ENCODE measurements at regions not wholly inside any gene's neighbourhood (a gene's known extent, or its start where the extent isn't known, plus 50 kb on each side); places are given as distances from the start of the nearest gene placed in this dataset.
A peak's percentile ranks its signal among the peaks of the same experiment; 100 is the strongest.

DNA sequence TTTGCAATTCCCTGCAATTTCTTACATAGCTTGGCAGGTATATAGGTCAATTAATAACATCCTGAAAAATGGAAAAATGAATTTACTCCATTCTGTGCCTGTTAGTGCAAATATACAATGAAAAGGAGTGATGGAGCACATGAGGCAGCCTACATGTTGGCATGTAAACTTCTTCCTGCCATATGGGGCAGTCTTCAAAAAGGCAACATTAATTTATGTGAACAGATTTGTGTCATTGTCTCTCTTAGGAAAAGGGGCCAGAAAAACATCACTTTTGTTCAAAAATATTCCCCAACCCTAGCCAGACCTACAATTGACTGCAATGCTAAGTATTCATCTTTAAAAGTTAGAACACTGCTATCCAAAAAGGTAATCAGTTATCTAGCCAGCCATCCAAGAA lies 332.2 kb downstream of the TBC1D4 start:
- TF ChIP-seq, protein P1, sequence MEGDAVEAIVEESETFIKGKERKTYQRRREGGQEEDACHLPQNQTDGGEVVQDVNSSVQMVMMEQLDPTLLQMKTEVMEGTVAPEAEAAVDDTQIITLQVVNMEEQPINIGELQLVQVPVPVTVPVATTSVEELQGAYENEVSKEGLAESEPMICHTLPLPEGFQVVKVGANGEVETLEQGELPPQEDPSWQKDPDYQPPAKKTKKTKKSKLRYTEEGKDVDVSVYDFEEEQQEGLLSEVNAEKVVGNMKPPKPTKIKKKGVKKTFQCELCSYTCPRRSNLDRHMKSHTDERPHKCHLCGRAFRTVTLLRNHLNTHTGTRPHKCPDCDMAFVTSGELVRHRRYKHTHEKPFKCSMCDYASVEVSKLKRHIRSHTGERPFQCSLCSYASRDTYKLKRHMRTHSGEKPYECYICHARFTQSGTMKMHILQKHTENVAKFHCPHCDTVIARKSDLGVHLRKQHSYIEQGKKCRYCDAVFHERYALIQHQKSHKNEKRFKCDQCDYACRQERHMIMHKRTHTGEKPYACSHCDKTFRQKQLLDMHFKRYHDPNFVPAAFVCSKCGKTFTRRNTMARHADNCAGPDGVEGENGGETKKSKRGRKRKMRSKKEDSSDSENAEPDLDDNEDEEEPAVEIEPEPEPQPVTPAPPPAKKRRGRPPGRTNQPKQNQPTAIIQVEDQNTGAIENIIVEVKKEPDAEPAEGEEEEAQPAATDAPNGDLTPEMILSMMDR (IDR thresholded peaks at IDR 0.05; ENCODE audit: control insufficient read depth, extremely low read depth, insufficient read depth), result no peak
- no peak for DNase-seq (ENCODE audit: low read depth)
- H3K4me3 ChIP-seq (ENCODE audit: low read depth, low read length), result no peak overlapping the region

DNA sequence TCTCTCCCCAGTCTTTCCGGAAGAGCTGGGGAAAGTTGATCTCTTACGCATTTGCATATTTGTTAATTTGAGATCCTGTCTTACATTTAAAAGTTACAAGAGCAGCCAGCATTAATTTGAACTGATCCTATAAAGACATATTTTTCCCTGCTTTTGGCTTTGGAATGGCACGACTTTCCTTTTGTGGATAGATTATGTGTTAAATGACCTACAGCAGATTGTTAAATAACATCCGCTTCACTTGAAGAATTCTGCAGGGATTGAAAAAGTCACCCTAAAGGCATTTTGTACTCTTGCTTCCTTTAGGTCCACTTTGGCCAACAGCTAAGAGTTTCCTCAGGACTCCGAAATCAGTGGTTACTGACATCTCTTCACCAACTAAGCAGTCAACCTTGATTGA lies 334.0 kb downstream of the TBC1D4 start:
- no peak overlapping the region for H3K4me3 ChIP-seq (ENCODE audit: low read depth, low read length)
- no peak for DNase-seq (ENCODE audit: low read depth)
- TF ChIP-seq, protein P1 (IDR thresholded peaks at IDR 0.05; ENCODE audit: control insufficient read depth, extremely low read depth, insufficient read depth), result no peak

DNA sequence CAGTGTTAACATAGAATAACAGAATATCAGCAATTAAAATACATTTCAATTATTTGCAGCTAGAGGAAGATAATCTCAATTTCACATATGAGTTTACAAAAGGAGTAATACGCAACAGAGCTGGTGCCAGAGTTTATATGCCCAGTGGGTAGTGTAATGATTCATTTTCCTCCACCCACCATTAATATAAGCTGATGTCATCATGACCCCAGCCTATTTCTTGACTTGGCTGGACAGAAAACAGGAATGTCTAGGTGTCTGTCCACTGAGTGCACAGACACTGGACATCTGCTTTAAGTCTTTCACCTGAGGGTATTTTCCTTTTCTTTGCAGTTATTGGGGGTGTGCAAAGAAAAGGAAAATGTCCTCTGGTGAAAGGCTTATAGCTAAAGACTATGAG lies 335.5 kb downstream of the TBC1D4 start:
- DNase-seq (ENCODE audit: low read depth), result no peak
- H3K4me3 ChIP-seq (ENCODE audit: low read depth, low read length), result no peak overlapping the region
- TF ChIP-seq, protein P1 (IDR thresholded peaks at IDR 0.05; ENCODE audit: control insufficient read depth, extremely low read depth, insufficient read depth), result no peak

DNA sequence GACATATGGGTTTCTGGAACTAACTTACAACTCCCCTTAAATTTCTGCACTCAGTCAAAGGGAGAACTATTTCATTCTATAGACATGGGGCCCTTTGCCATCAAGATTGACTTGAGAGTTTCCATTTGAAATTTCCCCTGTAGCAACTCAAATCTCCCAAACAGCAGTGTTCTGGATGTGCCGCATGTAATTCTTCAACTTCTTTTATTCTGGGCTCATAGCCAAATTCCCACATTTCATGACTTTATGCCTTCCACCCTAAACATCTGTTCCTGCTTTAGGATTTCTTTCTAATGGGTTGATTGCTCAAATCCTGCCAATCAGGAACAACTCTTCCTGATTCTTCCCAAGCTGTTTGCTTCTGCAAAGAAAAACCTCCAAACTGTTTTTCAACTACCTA lies 336.0 kb downstream of the TBC1D4 start:
- no peak overlapping the region for H3K4me3 ChIP-seq (ENCODE audit: low read depth, low read length)
- DNase-seq (ENCODE audit: low read depth), result no peak

DNA sequence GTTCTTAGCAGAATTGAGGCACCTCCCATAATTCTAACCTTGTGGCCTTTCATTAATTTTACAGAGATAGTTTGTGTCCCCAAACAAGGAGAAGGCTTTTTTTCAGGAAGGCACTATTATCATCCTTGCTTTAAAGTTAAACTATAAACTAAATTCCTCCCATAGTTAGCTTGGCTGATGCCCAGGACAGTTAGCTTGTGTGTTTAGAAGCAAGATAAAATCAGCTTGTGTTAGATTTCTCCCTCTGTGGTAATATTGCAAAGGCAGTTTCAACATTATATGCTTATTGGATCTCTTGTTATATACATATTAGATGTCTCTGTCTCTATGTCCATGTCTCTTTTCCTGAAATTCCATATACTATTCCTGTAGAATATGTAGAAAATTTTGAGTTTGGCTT lies 342.7 kb downstream of the TBC1D4 start:
- DNase-seq (ENCODE audit: low read depth), result peak; percentile 23
- TF ChIP-seq, protein P1 (IDR thresholded peaks at IDR 0.05; ENCODE audit: control insufficient read depth, extremely low read depth, insufficient read depth), result no peak
- H3K4me3 ChIP-seq (ENCODE audit: low read depth, low read length), result no peak overlapping the region

More for the DNA sequence above, 336.0 kb downstream of the TBC1D4 start:
- TF ChIP-seq, protein P1 (IDR thresholded peaks at IDR 0.05; ENCODE audit: control insufficient read depth, extremely low read depth, insufficient read depth), result no peak

DNA sequence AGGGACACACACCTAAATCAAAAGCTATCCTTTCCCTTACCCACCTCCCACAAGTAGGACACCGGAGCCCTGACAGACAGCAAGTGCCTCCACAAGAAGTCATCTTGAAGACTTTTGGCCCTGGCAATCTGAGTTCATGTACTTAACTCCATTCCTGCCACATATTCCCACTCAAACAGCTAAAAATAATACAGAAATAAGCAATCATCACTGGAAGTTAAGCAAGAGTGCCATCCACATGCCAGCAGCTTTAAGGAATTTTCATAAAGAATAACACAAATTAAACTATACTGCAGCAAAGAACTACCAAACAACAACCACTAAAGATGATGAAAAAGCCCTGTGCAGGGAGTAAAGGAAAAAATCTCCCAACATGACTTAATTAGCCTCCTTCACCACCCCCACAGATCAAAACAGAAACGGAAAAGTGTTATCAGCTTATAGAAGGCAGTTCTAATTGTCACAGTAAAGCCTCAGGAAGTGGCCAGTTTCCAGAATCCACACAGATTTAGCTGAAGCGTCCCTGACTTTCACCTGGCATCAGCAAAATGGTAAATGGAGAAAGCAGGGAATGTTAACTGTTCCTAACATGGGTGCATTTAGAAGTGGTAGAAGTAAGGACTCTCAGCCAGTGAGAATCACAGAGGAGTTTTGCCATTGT lies 343.9 kb downstream of the TBC1D4 start:
- DNase-seq (ENCODE audit: low read depth), result no peak
- no peak overlapping the region for H3K4me3 ChIP-seq (ENCODE audit: low read depth, low read length)
- TF ChIP-seq, protein P1 (IDR thresholded peaks at IDR 0.05; ENCODE audit: control insufficient read depth, extremely low read depth, insufficient read depth), result no peak

DNA sequence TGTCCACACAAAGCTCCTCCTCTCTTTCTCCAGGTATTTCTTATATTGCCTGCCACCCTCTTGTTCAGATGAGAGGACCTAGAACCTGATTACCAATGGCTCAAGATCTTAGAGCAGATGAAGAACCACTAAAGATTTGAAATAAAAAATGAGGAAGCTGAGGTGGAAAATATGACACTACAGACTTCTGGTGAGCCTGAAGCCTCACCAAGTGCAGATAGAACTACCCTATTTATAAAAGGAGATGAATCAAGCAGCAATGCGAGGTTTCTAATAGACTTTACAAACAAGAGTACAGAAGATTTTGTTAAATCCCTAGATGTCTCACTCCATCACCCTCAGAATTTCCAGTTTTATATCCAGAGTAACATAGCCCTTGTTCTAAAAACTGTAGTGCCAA lies 345.8 kb downstream of the TBC1D4 start:
- TF ChIP-seq, protein P1 (IDR thresholded peaks at IDR 0.05; ENCODE audit: control insufficient read depth, extremely low read depth, insufficient read depth), result no peak
- H3K4me3 ChIP-seq (ENCODE audit: low read depth, low read length), result no peak overlapping the region
- DNase-seq (ENCODE audit: low read depth), result no peak

All from LNCaP clone FGC (cell line).